ENCODE measurements at regions not wholly inside any gene's neighbourhood (a gene's known extent, or its start where the extent isn't known, plus 50 kb on each side); places are given as distances from the start of the nearest gene placed in this dataset.

DNA sequence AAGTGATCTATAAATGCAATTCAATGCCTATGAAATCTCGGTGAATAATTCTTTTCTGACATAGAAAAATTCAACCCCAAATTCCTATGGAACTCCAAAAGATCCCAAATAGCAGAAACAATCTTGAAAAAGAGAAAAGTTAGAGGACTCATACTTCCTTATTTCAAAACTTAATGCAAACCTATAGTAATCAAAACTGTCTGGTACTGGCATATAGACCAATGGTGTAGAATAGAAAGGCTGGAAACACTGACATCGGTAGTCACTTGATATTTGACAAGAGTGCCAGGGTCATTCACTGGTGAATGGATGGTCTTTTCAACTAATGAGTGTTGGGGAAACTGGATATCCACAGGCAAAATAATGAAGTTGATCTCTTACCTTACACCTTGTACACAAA lies 637.1 kb upstream of the PCDH9 start:
- no peaks in the 10 kb centered on the region for H3K9me2 ChIP-seq (ENCODE audit: insufficient read depth)
- in situ Hi-C loops (cut with MboI), result no loop called here
- no peak for DNase-seq
- H3K79me2 ChIP-seq (ENCODE audit: insufficient read depth), result no peaks in the 10 kb centered on the region
- no peaks in the 10 kb centered on the region for H4K20me1 ChIP-seq (ENCODE audit: insufficient read depth)
- H3K9ac ChIP-seq, result no peak overlapping the region
- H3K27ac ChIP-seq, result no peak overlapping the region
- H3K4me3 ChIP-seq, result no peak overlapping the region
- H2AFZ ChIP-seq, result no peak overlapping the region
- WGBS, 2 experiments (ENCODE audit: low coverage in 1 of 2, low lambda C conversion rate in 2 of 2, missing lambda C conversion rate in 2 of 2), result 23 to 27% methylated on average over 2 of the region's 2 CpGs
- H3K4me1 ChIP-seq (ENCODE audit: insufficient read depth), result no peaks in the 10 kb centered on the region
- H3K36me3 ChIP-seq (ENCODE audit: low read depth), result no peaks in the 10 kb centered on the region
- no peaks in the 10 kb centered on the region for H3F3A ChIP-seq (ENCODE audit: insufficient read depth)
- peaks cover 5% of the 10 kb centered on the region for H3K9me3 ChIP-seq (ENCODE audit: low read depth)
- H3K27me3 ChIP-seq (replicated peaks; ENCODE audit: insufficient read depth), result no peaks in the 10 kb centered on the region
- H3K4me2 ChIP-seq (ENCODE audit: unreplicated experiment), result no peak overlapping the region
- no peak for TF ChIP-seq EZH2phosphoT487 (IDR thresholded peaks at IDR 0.05; ENCODE audit: insufficient read depth, low read depth)
- TF ChIP-seq EZH2 (IDR thresholded peaks at IDR 0.05; ENCODE audit: insufficient read depth, poor library complexity, severe bottlenecking), result no peak

DNA sequence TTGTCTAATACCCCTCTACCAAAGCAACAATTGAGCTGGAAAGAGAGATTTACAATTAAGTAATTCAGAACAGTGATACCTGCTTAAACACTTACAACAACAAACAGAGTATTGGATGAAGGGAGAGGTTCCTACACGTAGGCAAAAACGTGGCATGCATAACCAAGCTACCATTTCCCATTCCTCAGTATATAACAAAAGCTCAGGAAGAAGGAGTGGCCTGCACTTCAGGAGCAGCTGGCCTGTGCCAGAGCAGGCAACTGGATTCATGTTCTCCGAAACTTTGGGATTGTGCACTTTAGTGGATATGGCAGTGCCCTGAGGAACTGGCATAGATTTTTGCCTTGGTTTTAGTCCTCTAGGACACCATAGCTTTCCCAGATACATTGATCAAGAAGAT lies 630.2 kb upstream of the PCDH9 start:
- no peaks in the 10 kb centered on the region for H3K9me2 ChIP-seq (ENCODE audit: insufficient read depth)
- H3K9ac ChIP-seq, result no peak overlapping the region
- no peaks in the 10 kb centered on the region for H3K79me2 ChIP-seq (ENCODE audit: insufficient read depth)
- H3F3A ChIP-seq (ENCODE audit: insufficient read depth), result no peaks in the 10 kb centered on the region
- H3K27me3 ChIP-seq (replicated peaks; ENCODE audit: insufficient read depth), result no peaks in the 10 kb centered on the region
- no peak overlapping the region for H3K4me2 ChIP-seq (ENCODE audit: unreplicated experiment)
- no peak overlapping the region for H2AFZ ChIP-seq
- no peak for DNase-seq
- no peaks in the 10 kb centered on the region for H3K4me1 ChIP-seq (ENCODE audit: insufficient read depth)
- H3K36me3 ChIP-seq (ENCODE audit: low read depth), result no peaks in the 10 kb centered on the region
- H3K27ac ChIP-seq, result no peak overlapping the region
- peaks cover 5% of the 10 kb centered on the region for H3K9me3 ChIP-seq (ENCODE audit: low read depth)
- no peaks in the 10 kb centered on the region for H4K20me1 ChIP-seq (ENCODE audit: insufficient read depth)
- H3K4me3 ChIP-seq, result no peak overlapping the region
- in situ Hi-C loops (cut with MboI), result no loop called here
- 9 to 16% methylated on average over 3 of the region's 3 CpGs for WGBS, 2 experiments (ENCODE audit: low coverage in 1 of 2, low lambda C conversion rate in 2 of 2, missing lambda C conversion rate in 2 of 2)
- TF ChIP-seq EZH2phosphoT487 (IDR thresholded peaks at IDR 0.05; ENCODE audit: insufficient read depth, low read depth) (no peak), EZH2 (IDR thresholded peaks at IDR 0.05; ENCODE audit: insufficient read depth, poor library complexity, severe bottlenecking) (no peak)

DNA sequence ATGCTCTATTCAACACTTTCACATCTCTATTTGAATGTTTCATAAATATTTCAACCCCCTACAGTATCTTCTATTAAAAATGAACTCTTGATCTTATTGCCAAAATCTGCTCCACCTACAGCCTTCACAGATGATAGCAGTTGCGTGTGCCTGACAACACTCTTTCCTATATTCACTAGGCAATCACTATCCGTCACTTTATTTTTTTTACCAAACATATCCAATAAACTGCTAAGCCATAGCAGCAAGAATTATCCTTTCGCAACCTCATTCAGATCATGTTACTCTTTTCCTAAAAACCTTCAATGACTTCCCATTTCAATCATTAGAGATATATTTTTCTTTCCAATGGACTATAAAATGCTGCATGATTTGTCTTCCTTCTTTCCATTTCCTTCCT lies 629.8 kb upstream of the PCDH9 start:
- H3F3A ChIP-seq (ENCODE audit: insufficient read depth), result no peaks in the 10 kb centered on the region
- TF ChIP-seq EZH2phosphoT487 (IDR thresholded peaks at IDR 0.05; ENCODE audit: insufficient read depth, low read depth) (no peak), EZH2 (IDR thresholded peaks at IDR 0.05; ENCODE audit: insufficient read depth, poor library complexity, severe bottlenecking) (no peak)
- H3K9me3 ChIP-seq (ENCODE audit: low read depth), result peaks cover 2% of the 10 kb centered on the region
- H3K9ac ChIP-seq, result no peak overlapping the region
- in situ Hi-C loops (cut with MboI), result no loop called here
- no peak overlapping the region for H3K4me2 ChIP-seq (ENCODE audit: unreplicated experiment)
- 54 to 59% methylated on average over 3 of the region's 3 CpGs for WGBS, 2 experiments (ENCODE audit: low coverage in 1 of 2, low lambda C conversion rate in 2 of 2, missing lambda C conversion rate in 2 of 2)
- no peak overlapping the region for H2AFZ ChIP-seq
- no peaks in the 10 kb centered on the region for H3K27me3 ChIP-seq (replicated peaks; ENCODE audit: insufficient read depth)
- H3K9me2 ChIP-seq (ENCODE audit: insufficient read depth), result no peaks in the 10 kb centered on the region
- H3K27ac ChIP-seq, result no peak overlapping the region
- H3K79me2 ChIP-seq (ENCODE audit: insufficient read depth), result no peaks in the 10 kb centered on the region
- H3K36me3 ChIP-seq (ENCODE audit: low read depth), result no peaks in the 10 kb centered on the region
- DNase-seq, result no peak
- H4K20me1 ChIP-seq (ENCODE audit: insufficient read depth), result no peaks in the 10 kb centered on the region
- H3K4me3 ChIP-seq, result no peak overlapping the region
- H3K4me1 ChIP-seq (ENCODE audit: insufficient read depth), result no peaks in the 10 kb centered on the region

DNA sequence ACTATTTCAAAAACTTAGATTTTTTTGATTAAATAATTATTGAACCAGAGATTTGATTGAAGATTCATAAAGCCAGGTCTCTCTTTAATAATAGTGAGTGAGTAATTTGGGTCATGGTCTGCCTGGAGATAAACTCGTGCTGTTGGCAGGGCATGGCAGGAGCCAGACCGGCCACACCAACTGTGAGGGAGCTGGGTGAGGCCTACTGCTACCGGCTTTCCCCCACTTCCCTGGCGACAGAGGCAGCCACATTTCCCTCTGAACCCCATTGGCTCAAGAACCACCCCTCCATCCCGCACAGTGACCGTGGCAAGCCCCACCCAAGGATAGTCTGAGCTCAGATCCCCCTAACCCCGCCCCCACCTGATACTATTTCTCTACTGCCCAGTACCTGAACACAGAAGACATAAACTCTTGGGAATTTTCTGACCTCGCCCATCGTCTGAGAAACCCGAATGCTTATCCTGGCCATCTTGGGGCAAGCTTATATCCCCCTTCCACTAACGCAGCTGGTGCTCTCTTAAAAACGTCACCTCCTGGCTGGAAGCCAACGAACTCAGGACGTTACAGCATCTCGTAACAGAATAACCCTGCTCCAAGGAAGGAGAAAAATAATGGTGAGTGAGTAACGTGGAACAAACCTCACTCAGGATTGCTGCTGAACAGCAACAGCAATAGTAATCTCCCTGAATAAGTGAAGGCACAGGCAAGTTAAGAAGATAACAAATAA lies 627.6 kb upstream of the PCDH9 start:
- H4K20me1 ChIP-seq (ENCODE audit: insufficient read depth), result no peaks in the 10 kb centered on the region
- H3K4me3 ChIP-seq, result no peak overlapping the region
- no peaks in the 10 kb centered on the region for H3K27me3 ChIP-seq (replicated peaks; ENCODE audit: insufficient read depth)
- H3K27ac ChIP-seq, result no peak overlapping the region
- DNase-seq, result no peak
- H3K9me3 ChIP-seq (ENCODE audit: low read depth), result no peaks in the 10 kb centered on the region
- no peaks in the 10 kb centered on the region for H3K36me3 ChIP-seq (ENCODE audit: low read depth)
- no peaks in the 10 kb centered on the region for H3K4me1 ChIP-seq (ENCODE audit: insufficient read depth)
- H3K9ac ChIP-seq, result no peak overlapping the region
- no peaks in the 10 kb centered on the region for H3F3A ChIP-seq (ENCODE audit: insufficient read depth)
- TF ChIP-seq EZH2 (IDR thresholded peaks at IDR 0.05; ENCODE audit: insufficient read depth, poor library complexity, severe bottlenecking) (no peak), EZH2phosphoT487 (IDR thresholded peaks at IDR 0.05; ENCODE audit: insufficient read depth, low read depth) (no peak)
- no peaks in the 10 kb centered on the region for H3K79me2 ChIP-seq (ENCODE audit: insufficient read depth)
- in situ Hi-C loops (cut with MboI), result no loop called here
- no peaks in the 10 kb centered on the region for H3K9me2 ChIP-seq (ENCODE audit: insufficient read depth)
- no peak overlapping the region for H2AFZ ChIP-seq
- WGBS, 2 experiments (ENCODE audit: low coverage in 1 of 2, low lambda C conversion rate in 2 of 2, missing lambda C conversion rate in 2 of 2), result 39 to 41% methylated on average over 14 to 16 of the region's 16 CpGs
- no peak overlapping the region for H3K4me2 ChIP-seq (ENCODE audit: unreplicated experiment)

DNA sequence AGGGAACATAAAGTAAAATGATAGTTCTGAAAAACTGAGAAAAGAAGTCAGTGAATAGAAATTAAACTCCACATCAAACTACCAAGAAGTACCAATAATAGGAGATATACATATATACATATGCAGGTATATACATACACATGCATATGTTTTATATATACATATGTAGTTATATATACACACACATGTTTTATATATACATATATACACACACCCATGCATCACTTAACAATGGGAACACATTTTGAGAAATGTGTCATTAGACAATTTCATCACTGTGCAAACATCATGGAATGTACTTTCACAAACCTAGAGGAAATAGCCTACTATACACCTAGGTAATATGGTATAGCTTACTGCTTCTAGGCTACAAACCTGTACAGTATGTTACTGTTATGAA lies 626.8 kb upstream of the PCDH9 start:
- Histone ChIP-seq H3K4me1 (ENCODE audit: insufficient read depth) (no peaks in the 10 kb centered on the region), H3F3A (ENCODE audit: insufficient read depth) (no peaks in the 10 kb centered on the region), H3K4me2 (ENCODE audit: unreplicated experiment) (no peak overlapping the region), H3K9me2 (ENCODE audit: insufficient read depth) (no peaks in the 10 kb centered on the region), H2AFZ (no peak overlapping the region), H3K27me3 (replicated peaks; ENCODE audit: insufficient read depth) (no peaks in the 10 kb centered on the region), H3K9ac (no peak overlapping the region), H3K79me2 (ENCODE audit: insufficient read depth) (no peaks in the 10 kb centered on the region), H3K4me3 (no peak overlapping the region), H4K20me1 (ENCODE audit: insufficient read depth) (no peaks in the 10 kb centered on the region), H3K36me3 (ENCODE audit: low read depth) (no peaks in the 10 kb centered on the region), H3K27ac (no peak overlapping the region), H3K9me3 (ENCODE audit: low read depth) (no peaks in the 10 kb centered on the region)
- DNase-seq, result no peak
- TF ChIP-seq EZH2 (IDR thresholded peaks at IDR 0.05; ENCODE audit: insufficient read depth, poor library complexity, severe bottlenecking) (no peak), EZH2phosphoT487 (IDR thresholded peaks at IDR 0.05; ENCODE audit: insufficient read depth, low read depth) (no peak)
- in situ Hi-C loops (cut with MboI), result no loop called here

Measured in GM23248 (cell line).